ENCODE measurements at regions not wholly inside any gene's neighbourhood (a gene's known extent, or its start where the extent isn't known, plus 50 kb on each side); places are given as distances from the start of the nearest gene placed in this dataset.

GRCh38 chr3:117735481-117736101 lies 1026.0 kb downstream of the TUSC7 start (continued):
- TF ChIP-seq SIN3A (conservative IDR thresholded peaks at IDR 0.05 in 1 of 2, IDR thresholded peaks at IDR 0.05 in 1 of 2; ENCODE audit: low read depth in 1 of 2, low read length in 2 of 2), result no peak
- TF ChIP-seq CHD1 (IDR thresholded peaks at IDR 0.05; ENCODE audit: low read depth, low read length), result no peak
- TF ChIP-seq GTF2F1 (IDR thresholded peaks at IDR 0.05; ENCODE audit: borderline replicate concordance, low read depth, low read length), result no peak
- no peak for TF ChIP-seq NRF1 (IDR thresholded peaks at IDR 0.05; ENCODE audit: low read depth, low read length)
- no peak for TF ChIP-seq ZNF274 (IDR thresholded peaks at IDR 0.05; ENCODE audit: borderline replicate concordance, extremely low read depth, low read length)
